Lung (tissue), 11 donors: ENCODE measurements at regions not wholly inside any gene's neighbourhood (a gene's known extent, or its start where the extent isn't known, plus 50 kb on each side); places are given as distances from the start of the nearest gene placed in this dataset.

Source experiments
- ATAC-seq: fragments of 200-7000 bp; cut with Tn5 transposase; one replicate; pipeline ENCODE4 v1.9.1; 2020; ENCODE audit warnings: moderate number of reproducible peaks; ENCODE audit not compliant: insufficient read depth, low FRiP score
- DNase-seq, 3 donors: peaks; one replicate each; pipeline ENCODE4 v3.0.0-alpha.2; 2013 to 2017
- H3K27ac ChIP-seq, 2 donors: one replicate each; pipeline ENCODE4 v1.5.1; 2013; ENCODE audit warnings: mild to moderate bottlenecking in 2 of 2, moderate library complexity in 2 of 2, control low read depth in 1 of 2, inconsistent platforms in 1 of 2, low read depth in 1 of 2, low read length in 1 of 2
- H3K27me3 ChIP-seq, 3 donors: one replicate each; pipeline ENCODE4 v1.5.1; 2013; ENCODE audit warnings: low read length in 2 of 3; ENCODE audit not compliant: control insufficient read depth in 3 of 3, insufficient read depth in 3 of 3
- H3K36me3 ChIP-seq, 4 donors: one replicate each; pipeline ENCODE4 v1.5.1; 2013; ENCODE audit warnings: low read length in 4 of 4, mild to moderate bottlenecking in 1 of 4, moderate library complexity in 1 of 4; ENCODE audit not compliant: control insufficient read depth in 4 of 4, insufficient read depth in 4 of 4
- H3K4me1 ChIP-seq, 5 donors: one replicate each; pipeline ENCODE4 v1.5.1; 2013; ENCODE audit warnings: low read length in 5 of 5, mild to moderate bottlenecking in 2 of 5, moderate library complexity in 1 of 5; ENCODE audit not compliant: control insufficient read depth in 5 of 5, insufficient read depth in 5 of 5
- H3K4me3 ChIP-seq: one replicate; pipeline ENCODE4 v1.5.1; 2013; ENCODE audit warnings: mild to moderate bottlenecking, control low read depth, moderate library complexity
- H3K9ac ChIP-seq, 2 donors: one replicate each; pipeline ENCODE4 v1.5.1; 2013; ENCODE audit warnings: low read length in 2 of 2, control low read depth in 1 of 2; ENCODE audit not compliant: insufficient read depth in 1 of 2
- H3K9me3 ChIP-seq, 4 donors: one replicate each; pipeline ENCODE4 v1.5.1; 2013; ENCODE audit warnings: low read length in 3 of 4, mild to moderate bottlenecking in 1 of 4, moderate library complexity in 1 of 4; ENCODE audit not compliant: control insufficient read depth in 4 of 4, insufficient read depth in 3 of 4
- CTCF ChIP-seq: IDR thresholded peaks from 2 replicates; pipeline ENCODE4 v1.5.1; 2012; ENCODE audit warnings: mild to moderate bottlenecking; ENCODE audit errors: control extremely low read depth, extremely low read depth
- WGBS, 2 donors: extraction: QIAGEN DNeasy Blood & Tissue Kit; methylation state at CpG; one replicate each; pipeline ENCODE4 v1.1.7; 2013; 5-methylcytosine and 5-hydroxymethylcytosine counted together
- donor health status: control.
- donor health status: control.
- donor health status: Bipolar disorder and iron deficiency.
- donor health status: healthy.
- donor health status: DM: yes; HTN: yes; CAD: no.

GRCh38 chr10:121418126-121418777 lies 180.0 kb downstream of the FGFR2 start:
- Histone ChIP-seq H3K36me3 (no peaks in the 10 kb centered on the region), H3K27me3 (no peaks in the 10 kb centered on the region), H3K27ac (no peak overlapping the region), H3K4me3 (no peak overlapping the region), H3K9ac (no peak overlapping the region), H3K4me1 (no peaks in the 10 kb centered on the region), H3K9me3 (peaks cover 0 to 2% (median 0%) of the 10 kb centered on the region in 4 donors)
- DNase-seq (no peak), ATAC-seq (no peak)
- WGBS, 2 donors = 70 to 90% methylated on average over 1 of the region's 1 CpG
- TF ChIP-seq CTCF = no peak

GRCh38 chr10:121420006-121420405 lies 178.2 kb downstream of the FGFR2 start:
- H3K9me3 ChIP-seq = peaks cover 0 to 2% (median 0%) of the 10 kb centered on the region in 4 donors
- H3K36me3 ChIP-seq = no peaks in the 10 kb centered on the region
- H3K4me1 ChIP-seq = peaks cover 0 to 2% (median 0%) of the 10 kb centered on the region in 5 donors
- H3K9ac ChIP-seq = no peak overlapping the region
- no peak for TF ChIP-seq CTCF
- no peak for DNase-seq
- no peak for ATAC-seq
- H3K27ac ChIP-seq = no peak overlapping the region
- no peak overlapping the region for H3K4me3 ChIP-seq
- 80 to 86% methylated on average over 3 of the region's 3 CpGs for WGBS, 2 donors
- H3K27me3 ChIP-seq = no peaks in the 10 kb centered on the region

- WGBS, 2 donors = 88% methylated on average over 7 of the region's 7 CpGs
Measured at GRCh38 chr10:121422096-121422495, 176.1 kb downstream of the FGFR2 start.

More at GRCh38 chr10:121422096-121422495, 176.1 kb downstream of the FGFR2 start:
- ATAC-seq (no peak), DNase-seq (no peak)
- Histone ChIP-seq H3K4me3 (no peak overlapping the region), H3K36me3 (no peaks in the 10 kb centered on the region), H3K9me3 (peaks cover 0 to 2% (median 0%) of the 10 kb centered on the region in 4 donors), H3K4me1 (peaks cover 0 to 9% (median 0%) of the 10 kb centered on the region in 5 donors), H3K27ac (no peak overlapping the region), H3K27me3 (no peaks in the 10 kb centered on the region), H3K9ac (no peak overlapping the region)
- TF ChIP-seq CTCF = no peak
